GM18498 (cell line): ENCODE measurements at regions not wholly inside any gene's neighbourhood (a gene's known extent, or its start where the extent isn't known, plus 50 kb on each side); places are given as distances from the start of the nearest gene placed in this dataset.

Experiments
- ATAC-seq: cut with Tn5 transposase; IDR thresholded peaks from one replicate; pipeline ENCODE4 v1.9.1; 2021; ENCODE audit warnings: mild to moderate bottlenecking, moderate library complexity; ENCODE audit not compliant: unreplicated experiment

DNA sequence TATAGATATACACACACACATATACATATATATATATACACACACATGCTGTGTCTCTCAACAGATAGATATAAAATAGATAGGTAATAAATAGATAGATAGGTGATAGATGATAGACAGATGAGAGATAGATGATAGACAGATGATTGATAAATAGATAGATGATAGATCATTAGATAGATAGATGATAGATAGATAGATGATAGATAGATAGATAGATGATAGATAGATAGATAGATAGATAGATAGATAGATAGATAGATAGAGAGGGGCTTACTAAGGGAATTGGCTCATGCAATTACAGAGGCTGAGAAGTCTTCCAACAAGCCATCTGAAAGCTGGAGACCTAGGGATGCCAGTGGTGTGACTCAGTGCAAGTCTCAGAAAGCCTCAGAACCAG is 394.5 kb downstream of the ICE1 start:
- no peak for ATAC-seq

DNA sequence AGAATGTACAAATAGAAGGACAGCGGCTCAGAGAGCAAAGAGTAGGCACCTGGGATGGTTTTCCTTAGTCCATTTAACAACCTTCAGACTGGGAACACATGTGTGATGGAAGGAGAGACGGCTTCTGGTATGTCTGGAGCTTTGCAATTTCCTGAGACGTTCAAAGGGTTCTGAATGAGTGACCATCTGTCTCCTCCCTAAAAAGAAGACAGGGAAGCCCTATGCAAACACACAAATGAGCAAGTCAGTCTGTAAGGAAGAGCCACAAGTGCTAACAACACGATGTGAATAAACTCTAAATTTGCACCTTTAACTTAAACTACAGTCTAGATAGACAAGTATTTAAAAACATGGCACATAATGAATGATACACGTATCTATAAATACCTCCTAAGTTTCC is 391.0 kb downstream of the ICE1 start:
- no peak for ATAC-seq

DNA sequence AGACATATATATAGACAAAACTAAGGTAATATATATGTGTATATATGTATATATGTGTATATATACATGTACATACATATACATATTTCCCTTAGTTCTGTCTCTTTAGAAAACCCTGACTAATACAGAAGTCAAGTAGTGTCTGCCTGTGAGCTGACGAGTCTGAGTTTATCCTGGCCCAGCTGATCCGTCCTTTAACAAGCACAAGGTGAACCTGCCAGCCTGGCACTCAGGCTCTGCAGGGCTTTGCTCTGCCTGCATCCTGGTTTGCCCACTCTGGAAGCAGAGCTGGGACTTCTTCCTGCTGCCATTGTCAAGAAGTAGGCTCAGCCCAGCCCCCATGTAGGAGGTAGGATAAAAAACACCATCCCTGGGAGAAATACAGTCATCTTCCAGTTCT is 388.0 kb downstream of the ICE1 start:
- ATAC-seq: no peak

DNA sequence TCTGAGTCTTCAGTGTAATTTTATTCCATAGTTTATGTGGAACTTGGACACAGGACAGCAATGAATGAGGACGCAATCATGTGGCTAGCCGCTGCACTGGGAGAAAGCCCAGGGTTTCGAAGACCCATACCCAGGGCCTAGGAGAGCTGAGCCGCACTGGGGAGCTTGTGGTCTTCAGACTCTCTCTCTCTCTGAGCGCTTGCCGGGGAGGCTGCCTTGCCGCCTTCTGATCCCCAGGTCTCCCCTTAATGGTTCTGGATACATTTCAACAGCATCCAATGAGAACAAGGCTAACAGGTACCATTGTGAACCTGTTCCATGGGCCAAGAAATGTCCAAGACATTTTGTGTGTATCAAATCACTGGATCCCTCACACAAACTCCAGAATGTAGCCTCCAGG is 383.4 kb downstream of the ICE1 start:
- ATAC-seq: no peak

DNA sequence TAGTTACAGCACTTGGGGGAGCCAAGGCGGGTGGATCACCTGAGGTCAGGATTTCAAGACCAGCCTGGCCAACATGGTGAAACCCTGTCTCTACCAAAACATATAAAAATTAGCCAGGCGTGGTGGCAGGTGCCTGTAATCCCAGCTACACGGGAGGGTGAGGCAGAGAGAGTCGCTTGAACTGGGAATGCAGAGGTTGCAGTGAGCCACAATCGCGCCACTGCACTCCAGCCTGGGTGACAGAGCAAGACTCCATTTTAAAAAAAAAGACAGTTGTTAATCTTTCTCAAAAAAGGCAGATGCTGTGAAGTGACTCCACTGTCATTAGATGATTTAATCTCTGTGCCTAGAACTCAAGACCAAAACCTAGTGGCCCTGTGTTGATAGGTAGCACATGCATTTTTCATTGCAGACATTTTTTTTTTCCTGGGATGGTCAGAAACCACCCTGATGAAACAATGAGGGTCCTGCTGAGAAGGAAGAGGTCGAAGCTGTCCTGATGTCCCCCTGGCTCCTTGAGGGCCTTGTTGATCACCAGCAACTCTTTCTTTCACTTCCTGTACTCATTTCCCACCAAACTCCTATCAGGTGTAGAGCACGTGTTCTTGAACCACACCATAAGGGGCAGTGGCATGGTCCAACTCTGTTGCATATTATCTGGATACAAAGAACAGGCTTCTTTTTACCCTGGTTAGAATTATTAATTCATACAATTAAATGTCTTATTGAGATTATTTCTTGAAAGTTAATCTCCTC is 382.2 kb downstream of the ICE1 start:
- ATAC-seq: no peak

DNA sequence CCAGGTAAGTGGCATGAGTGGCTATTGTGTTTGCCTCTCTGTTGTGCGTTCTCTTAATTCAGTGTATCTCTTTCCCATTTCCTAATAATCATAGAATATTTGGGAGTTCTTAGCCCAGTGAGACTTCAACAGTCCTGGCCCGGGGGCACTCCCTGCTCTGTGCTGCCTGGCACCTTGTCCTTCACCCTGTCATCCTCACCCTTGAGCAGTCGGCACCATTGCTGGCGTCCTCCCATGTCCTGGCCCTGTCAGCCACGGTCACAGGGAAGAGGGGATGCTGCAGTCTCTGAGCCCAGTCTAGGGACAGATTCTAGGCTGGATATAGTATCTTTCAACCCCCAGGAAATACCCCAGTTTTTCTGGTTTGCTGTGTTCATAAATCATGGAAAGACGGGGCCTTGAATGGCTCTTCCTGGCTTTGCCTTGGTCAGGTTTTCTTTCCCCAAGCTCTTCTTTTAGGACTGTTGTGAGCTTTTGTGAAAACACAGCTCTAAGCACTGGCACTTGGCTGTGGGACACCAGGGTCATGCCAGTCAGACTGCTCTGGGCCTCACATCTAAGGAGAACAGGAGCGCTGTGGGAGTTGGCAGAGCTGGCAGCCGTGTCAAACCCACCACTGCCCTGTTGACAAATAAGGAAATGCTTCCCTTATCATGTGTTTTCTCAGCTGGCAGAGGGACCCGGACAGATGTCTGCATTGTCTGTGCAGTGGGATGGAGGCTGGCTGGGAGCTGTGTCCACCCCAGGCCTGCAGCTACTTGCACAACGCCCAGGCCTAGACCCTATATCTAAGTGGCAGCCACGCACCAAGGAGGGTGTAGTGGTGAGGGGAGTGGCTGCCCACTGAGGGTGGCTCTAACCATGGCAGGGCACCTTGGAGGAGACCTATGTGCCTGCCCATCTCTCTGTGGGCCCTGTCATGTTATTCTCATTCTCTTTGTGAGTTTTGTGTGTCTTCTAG is 378.6 kb downstream of the ICE1 start:
- ATAC-seq: no peak

DNA sequence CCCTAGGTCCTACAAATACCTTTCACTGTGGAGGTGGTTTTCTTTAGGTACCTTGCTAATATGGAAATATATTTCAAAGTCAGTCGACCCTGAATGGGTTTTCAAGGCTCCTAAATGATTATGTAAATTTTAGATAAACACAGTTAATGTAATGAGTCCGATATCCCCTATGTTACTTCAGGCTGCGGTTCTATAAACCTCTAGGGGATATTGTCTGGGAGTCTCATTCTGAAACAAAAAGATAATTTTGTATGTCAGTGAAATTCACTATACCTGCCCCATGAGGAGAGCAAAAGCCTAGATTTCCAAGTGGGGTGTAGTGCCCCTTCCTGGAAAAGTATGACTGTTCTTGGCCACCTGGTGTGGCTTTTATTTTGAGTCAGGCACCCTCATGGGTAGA is 377.3 kb downstream of the ICE1 start:
- ATAC-seq: no peak

DNA sequence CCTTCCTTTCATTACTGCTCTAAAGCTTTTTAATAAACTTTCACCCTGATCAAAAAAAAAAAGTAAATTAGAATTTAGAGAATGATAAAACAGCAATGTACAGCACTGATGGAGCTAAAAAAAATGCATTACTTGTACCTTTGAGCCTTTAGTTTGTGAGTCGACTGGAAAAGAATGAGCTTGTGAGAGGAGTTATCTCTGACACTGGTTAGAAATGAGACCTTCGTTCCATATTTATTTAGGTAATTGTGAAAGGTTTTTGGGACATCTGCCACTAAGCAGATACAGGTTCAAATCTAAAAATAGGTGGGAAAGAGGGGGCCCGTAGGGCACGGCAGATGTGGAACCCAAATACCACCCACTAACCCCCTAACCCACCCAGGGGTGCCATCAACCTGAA is 376.8 kb downstream of the ICE1 start:
- ATAC-seq: no peak

DNA sequence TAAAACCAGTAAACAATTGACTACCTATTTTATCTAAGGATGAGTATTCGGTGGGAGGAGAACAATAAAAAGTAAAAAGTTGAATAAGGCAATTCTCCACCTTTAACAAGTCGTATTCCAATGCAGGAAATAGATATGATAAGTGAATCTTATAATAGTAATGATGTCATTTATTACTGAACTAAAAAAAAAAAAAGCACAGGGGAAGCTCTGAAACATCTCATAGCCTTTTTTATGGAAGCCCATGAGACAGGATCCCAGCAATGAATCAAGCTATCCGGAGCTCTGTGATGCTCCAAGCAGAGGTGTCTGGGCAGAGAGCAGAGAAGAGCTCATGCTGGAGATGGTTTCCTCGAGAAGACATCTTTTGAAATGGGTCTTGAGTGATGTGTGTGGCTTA is 376.0 kb downstream of the ICE1 start:
- ATAC-seq: no peak

DNA sequence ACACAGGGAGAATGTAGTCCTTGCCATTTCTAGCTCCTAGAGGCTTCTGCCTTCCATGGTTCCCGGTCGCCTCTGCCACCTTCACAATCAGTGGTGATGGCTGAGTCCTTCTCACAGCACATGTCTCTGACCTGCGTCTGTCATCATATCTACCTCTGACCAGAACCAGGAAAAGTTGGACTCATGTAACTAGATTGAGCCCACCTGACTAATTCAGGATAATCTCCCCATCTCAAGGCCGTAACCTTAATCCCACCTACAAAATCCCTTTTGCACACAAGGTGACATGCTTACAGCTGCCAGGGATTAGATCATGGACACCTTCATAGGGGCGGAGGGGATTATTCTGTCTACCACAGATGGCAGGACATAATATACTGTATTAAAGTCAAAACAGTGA is 375.6 kb downstream of the ICE1 start:
- ATAC-seq: no peak

DNA sequence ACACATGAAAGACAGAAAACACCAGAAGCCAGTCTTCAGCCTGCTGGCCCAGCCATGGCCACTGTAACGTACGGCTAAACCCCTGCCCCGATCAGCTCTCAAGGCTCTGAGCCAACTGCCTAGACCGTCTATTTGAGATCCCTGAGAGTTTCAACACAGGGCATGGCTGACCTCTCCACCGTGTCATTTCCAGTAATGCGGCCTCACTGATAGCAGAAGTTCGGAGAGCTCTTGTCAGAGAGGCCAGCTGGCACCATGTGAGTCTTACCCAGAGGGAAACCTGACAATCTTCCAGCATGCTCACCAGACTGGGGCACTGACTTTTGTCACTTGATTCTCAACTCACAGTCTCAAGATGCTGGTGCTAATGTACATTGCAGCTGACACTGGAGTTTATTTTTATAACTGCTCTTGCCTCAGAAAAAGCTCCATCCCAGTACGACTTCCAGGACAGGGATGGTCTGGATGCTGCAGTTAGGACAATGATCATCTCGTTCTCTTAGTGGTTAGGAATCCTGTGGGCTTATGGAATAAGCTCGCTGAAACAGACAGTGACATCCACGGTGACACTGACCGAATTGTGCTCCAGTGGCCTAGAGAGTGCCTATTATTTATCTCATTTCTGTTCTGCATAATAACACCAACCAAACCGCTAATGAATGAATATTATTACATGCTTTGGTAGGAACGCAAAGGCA is 372.7 kb downstream of the ICE1 start:
- no peak for ATAC-seq

DNA sequence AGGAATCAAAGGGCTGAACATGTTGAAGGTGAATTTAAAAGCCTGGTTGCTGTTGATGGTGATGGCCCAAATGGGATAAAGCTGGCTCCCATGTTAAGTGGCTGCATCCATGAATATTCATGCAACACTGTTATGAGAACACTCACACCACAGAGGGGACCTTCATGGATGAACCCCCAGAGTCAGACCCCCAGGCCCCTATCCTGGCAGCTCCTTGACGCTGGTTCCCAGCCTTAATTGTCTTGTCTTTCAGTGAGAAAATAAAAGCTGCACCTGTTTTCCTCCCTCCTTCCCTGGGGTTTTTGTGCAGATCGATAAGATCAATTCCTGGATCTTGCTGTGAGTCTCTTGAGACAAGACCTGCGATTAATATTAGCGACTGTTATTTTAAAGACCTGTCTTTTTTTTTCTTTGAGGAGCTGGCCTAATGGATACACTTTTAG is 371.7 kb downstream of the ICE1 start:
- ATAC-seq: no peak

DNA sequence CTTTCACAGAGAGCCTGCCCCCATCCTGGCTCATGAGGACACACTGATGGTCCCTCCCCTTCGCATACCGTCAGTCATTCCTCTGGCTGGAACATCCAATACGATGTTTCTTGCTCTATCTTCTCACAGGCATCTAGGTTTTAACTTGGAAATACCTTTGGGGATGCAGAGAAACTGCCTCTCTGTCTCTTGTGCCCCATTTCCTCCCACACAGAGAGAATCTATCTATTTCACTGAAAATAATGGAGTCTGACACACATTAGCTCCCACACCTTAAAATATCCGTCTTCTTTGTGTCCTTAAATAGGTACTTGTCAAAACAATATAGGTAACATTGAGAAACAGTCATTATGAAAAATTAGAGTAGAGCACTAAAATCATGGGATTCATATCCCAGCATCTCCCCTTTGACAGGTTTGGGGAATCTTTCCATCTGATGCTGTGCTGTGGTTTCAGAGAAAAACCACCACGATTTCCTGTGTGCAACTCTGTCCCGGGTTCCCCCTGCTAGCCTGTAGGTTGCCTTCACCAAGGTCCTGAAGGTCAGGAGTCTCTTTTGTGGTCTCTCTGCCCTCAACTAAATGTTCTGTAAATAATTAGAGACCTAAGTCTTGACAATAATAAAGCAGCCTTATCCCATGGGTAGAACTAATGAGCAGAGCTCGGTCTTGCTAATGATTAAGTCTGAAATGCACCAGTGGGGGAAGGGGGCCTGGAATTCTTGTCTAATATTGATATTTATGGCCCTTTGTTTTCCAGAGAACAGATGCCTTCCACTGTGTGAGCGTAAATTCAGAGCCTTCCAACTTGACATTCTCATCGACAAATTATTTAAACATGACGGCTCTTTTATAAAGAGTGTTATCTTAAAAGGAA is 371.0 kb downstream of the ICE1 start:
- no peak for ATAC-seq

DNA sequence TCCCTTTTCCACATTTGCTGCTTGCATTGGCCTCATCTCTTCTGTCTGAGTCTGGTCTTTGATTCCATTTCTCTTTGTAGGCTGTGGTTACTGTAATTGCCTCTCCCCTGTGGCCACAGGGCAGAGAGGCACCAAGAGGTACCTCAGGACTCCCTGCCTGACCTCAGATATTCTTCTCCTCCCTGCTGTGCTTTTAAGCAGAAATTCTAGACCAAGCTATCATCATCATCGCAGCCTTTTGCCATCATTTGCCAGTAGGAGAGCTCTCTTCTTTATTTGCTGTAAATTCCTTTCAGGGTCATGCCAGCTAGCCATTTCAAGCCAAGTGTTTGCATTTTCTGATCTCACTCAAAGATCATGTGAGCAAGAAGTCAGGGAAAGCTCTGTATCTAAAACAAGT is 369.6 kb downstream of the ICE1 start:
- no peak for ATAC-seq

DNA sequence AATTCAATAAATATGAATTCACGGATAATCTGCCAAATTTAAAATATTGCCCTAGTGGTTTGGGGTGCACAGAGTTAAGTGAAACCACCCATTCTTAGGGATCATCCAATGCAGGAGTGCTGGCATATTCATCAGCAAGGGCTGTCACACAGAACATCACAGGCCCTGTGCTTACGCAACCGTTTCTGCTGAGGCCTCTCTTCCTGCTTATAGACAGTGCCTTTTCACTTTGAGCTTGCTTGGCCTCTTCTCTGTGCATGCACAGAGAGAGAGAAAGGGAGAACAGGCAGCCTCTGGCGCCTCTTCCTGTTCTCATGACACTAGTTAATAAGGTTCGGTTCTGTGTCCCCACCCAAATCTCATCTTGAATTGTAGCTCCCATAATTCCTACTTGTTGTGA is 366.3 kb downstream of the ICE1 start:
- ATAC-seq: no peak

DNA sequence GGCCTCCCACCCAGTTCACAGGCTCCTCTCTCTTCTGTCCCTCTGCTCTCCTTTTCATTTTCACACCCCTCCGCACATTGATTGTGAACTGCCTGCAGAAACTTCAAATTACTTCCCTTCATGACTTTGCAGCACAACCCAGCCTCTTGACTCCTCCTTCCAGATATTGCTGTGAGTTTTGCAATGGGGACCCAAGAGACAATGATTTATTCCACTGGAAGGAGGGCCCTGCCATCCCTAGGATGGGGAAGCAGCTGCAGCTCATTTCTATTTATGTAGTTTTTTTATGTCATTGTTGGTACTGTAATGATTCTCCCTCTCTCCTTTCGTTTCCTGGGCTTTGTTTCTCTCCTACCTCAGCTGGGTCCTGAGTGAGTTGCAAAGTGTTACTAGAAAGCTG is 364.9 kb downstream of the ICE1 start:
- ATAC-seq: no peak

DNA sequence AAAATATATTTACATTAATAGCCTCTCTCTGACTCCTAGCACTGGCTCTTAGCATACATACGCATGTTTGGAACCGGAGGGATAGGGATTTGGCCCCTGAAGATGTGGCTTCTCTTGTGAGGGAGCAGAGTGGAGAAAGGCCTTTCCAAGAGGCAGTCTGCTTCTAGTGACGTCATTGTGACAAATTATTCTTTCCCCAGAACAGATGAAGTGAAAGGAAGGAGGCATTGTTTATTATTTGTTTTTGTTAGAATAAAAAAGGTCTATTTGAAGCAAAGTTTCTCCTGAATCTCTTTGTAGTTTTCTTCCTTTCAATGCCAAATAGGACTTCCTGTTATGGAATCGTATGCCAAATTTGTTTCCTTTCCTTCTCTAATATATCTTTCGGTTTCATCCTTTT is 361.6 kb downstream of the ICE1 start:
- ATAC-seq: no peak

DNA sequence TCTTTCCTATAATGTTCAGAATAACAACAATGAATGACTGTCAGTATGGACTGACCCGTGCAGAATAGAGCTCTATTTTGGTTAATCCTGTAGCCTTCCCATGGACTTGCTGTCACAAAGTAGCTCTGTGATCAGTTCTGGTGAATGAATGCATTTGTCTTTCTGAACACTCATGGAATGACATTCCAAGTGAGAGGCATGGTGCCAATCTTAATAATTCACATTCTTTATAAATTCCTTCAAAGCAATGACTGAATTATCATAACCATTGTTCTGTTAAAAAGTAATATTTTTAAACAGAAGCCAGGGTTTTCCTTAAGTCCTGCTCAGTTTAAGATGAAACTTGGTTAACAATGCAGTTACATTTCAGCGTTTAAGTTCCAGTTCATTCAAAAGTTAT is 360.5 kb downstream of the ICE1 start:
- no peak for ATAC-seq

DNA sequence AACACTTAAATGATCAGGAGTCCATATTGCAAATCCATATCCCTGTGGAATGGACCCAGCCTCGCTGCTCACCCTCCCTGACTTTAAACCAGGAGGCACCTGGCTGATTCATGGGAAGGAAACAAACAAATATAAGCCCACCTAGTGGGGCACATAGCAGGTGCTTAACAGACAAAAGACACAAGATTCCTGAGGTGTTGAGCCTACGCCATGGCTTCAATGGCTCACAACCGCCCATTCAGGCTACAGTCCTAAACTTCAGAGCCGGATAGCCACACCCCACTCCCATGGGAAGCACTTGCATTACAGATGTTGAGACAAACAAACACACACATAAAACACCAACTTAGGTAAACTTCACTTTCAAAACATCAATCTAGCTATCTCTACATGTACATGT is 359.9 kb downstream of the ICE1 start:
- no peak for ATAC-seq

DNA sequence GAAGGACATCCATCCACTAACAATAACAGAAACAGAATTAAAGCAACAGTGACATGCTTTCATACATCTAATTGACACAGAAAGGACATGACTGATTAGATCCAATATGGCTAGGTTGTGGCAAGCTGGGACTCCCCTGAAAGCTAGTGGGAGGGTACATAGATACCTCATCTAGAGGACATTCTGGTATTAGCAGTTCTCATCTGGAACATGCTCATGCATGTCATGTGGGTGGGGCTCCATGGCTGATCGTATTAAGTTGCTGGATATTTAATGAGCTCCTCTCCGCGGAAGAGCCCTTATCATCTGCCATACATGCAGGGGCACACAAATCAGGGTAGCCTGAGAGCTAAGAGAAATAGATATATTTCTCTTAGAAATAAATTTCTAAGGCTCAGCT is 358.9 kb downstream of the ICE1 start:
- no peak for ATAC-seq

DNA sequence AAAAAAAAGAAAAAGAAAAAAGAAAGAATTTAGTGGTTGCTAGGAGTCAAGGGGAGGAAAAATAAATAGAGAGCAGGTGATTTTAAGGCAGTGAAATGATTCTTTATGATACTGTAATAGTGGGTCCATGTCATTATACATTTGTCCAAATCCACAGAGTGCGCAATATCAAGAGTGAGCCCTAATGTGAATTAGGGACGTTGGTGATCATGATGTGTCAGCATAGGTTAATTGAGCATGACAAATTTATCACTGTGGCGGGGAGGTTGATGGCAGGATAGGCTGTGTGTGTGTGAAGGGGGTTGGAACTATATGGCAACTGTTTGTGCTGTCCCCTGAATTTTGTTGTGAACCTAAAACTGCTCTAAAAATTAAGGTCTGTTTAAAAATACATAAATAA is 357.8 kb downstream of the ICE1 start:
- ATAC-seq: no peak
